NB4 (cell line): ENCODE measurements at regions not wholly inside any gene's neighbourhood (a gene's known extent, or its start where the extent isn't known, plus 50 kb on each side); places are given as distances from the start of the nearest gene placed in this dataset.

Experiments
- MYC ChIP-seq: IDR thresholded peaks from 2 replicates; pipeline ENCODE4 v1.6.1; 2011; ENCODE audit warnings: low read depth, low read length
- POLR2A ChIP-seq: IDR thresholded peaks from 2 replicates; pipeline ENCODE4 v1.6.1; 2011; ENCODE audit warnings: mild to moderate bottlenecking; ENCODE audit not compliant: insufficient read length; ENCODE audit errors: extremely low read depth
- TF ChIP-seq, protein P1 (sequence below): IDR thresholded peaks from one replicate; pipeline ENCODE4 v1.5.1; 2012; ENCODE audit warnings: low read depth, low read length
- TF ChIP-seq, protein P2 (sequence below): IDR thresholded peaks from 2 replicates; pipeline ENCODE4 v1.6.1; 2011; ENCODE audit warnings: low read depth, low read length

DNA sequence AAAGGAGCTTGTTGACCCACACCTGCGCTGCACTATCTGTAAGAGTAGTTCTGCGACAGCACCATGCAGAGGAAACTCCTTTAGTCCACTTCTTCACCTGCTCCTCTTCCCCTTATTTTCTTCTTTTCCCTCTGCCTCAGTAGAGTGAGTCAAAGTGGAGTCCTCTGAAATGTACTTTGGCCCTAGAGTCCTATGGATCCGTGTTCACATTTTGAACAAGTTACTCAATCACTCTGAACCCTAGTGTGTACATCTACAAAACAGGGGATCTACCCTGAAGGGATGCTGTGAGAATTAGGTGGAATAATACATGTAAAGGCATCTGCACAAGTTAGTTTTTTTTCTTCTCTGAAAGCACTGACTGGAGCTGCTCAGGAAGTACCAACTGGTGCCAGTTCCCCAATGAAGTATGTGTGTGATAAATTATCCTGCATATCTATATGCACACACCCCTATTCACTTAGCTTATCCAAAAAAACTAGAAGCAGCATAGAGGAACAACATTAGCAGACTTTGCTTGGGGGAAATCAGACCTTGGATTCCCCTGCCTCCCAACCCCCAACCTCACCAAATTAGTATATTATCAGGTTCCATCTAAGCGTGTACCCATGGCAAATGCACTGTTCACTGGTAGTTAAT lies 118.5 kb upstream of the FAM9C start:
- TF ChIP-seq POLR2A: no peak
- TF ChIP-seq, protein P1, sequence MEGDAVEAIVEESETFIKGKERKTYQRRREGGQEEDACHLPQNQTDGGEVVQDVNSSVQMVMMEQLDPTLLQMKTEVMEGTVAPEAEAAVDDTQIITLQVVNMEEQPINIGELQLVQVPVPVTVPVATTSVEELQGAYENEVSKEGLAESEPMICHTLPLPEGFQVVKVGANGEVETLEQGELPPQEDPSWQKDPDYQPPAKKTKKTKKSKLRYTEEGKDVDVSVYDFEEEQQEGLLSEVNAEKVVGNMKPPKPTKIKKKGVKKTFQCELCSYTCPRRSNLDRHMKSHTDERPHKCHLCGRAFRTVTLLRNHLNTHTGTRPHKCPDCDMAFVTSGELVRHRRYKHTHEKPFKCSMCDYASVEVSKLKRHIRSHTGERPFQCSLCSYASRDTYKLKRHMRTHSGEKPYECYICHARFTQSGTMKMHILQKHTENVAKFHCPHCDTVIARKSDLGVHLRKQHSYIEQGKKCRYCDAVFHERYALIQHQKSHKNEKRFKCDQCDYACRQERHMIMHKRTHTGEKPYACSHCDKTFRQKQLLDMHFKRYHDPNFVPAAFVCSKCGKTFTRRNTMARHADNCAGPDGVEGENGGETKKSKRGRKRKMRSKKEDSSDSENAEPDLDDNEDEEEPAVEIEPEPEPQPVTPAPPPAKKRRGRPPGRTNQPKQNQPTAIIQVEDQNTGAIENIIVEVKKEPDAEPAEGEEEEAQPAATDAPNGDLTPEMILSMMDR: no peak
- TF ChIP-seq, protein P2, sequence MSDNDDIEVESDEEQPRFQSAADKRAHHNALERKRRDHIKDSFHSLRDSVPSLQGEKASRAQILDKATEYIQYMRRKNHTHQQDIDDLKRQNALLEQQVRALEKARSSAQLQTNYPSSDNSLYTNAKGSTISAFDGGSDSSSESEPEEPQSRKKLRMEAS: no peak
- TF ChIP-seq MYC: no peak
